Esophagus squamous epithelium (tissue), 4 donors: ENCODE measurements at regions not wholly inside any gene's neighbourhood (a gene's known extent, or its start where the extent isn't known, plus 50 kb on each side); places are given as distances from the start of the nearest gene placed in this dataset.

Source experiments
- CTCF ChIP-seq, 6 experiments: fragments of 450-650 bp in 4 of 6; fragments of 200-600 bp in 2 of 6; sonication (generic) in 2 of 6; IDR thresholded peaks; one replicate each; pipeline ENCODE4 v1.5.1; 2016 to 2019; ENCODE audit warnings: antibody characterized with exemption in 6 of 6, mild to moderate bottlenecking in 4 of 6, moderate library complexity in 4 of 6
- POLR2A ChIP-seq, 4 donors: fragments of 450-650 bp; IDR thresholded peaks; one replicate each; pipeline ENCODE4 v1.6.1; 2017; ENCODE audit warnings: antibody characterized with exemption in 4 of 4, mild to moderate bottlenecking in 4 of 4, moderate library complexity in 3 of 4

GRCh38 chr3:109784285-109784684, 446.9 kb upstream of the DPPA4 start:
- TF ChIP-seq CTCF (IDR thresholded peaks at IDR 0.05) (no peak), POLR2A (IDR thresholded peaks at IDR 0.05) (no peak)
